ENCODE measurements at regions not wholly inside any gene's neighbourhood (a gene's known extent, or its start where the extent isn't known, plus 50 kb on each side); places are given as distances from the start of the nearest gene placed in this dataset.
A peak's percentile ranks its signal among the peaks of the same experiment; 100 is the strongest.

DNA sequence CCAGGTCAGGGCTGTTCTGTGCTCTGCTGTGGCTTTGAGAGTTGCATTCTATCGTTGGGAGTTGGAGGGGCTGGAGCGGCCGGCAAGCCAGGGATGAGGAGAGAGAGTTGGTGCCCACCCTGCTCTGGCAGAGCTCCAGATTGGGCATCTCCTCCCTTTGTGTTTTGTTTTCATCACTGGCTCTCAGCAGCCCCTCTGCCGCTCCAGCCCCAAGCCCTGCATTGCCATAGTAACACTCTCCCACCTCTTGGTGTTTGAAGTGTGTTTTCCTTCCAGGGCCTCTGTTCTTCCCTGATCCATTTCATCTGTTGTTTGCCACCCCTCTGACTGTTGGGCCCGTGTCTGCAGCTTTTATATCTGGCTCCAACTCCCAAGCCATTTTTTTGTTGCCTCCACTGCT lies 152.7 kb downstream of the URB2 start:
- no peaks in the 10 kb centered on the region for H3K36me3 ChIP-seq (ENCODE audit: control insufficient read depth in 2 of 2, extremely low read depth in 1 of 2, insufficient read depth in 2 of 2, low read length in 2 of 2)
- FAIRE-seq (no peak), DNase-seq (ENCODE audit: low read depth, low spot score) (no peak)
- H4K20me1 ChIP-seq (ENCODE audit: control insufficient read depth, extremely low read depth, insufficient read depth, low read length) = no peaks in the 10 kb centered on the region
- no peaks in the 10 kb centered on the region for H3K79me2 ChIP-seq (ENCODE audit: control insufficient read depth, insufficient read depth, low read length)
- H3K9me3 ChIP-seq (ENCODE audit: control insufficient read depth, low read depth, low read length) = no peaks in the 10 kb centered on the region
- no peaks in the 10 kb centered on the region for H3K4me1 ChIP-seq (ENCODE audit: control insufficient read depth, extremely low read depth, insufficient read depth, low read length)
- no peak overlapping the region for H3K27ac ChIP-seq (ENCODE audit: control insufficient read depth, insufficient read depth, low read length)
- peaks cover 22% of the 10 kb centered on the region for H3K27me3 ChIP-seq (ENCODE audit: control insufficient read depth, extremely low read depth, insufficient read depth, low read length)
- no peak overlapping the region for H3K4me3 ChIP-seq (ENCODE audit: control insufficient read depth in 2 of 3, extremely low read depth in 1 of 3, insufficient read depth in 2 of 3, low read depth in 1 of 3, low read length in 3 of 3)
- no peaks in the 10 kb centered on the region for H3K9me1 ChIP-seq (ENCODE audit: control insufficient read depth, extremely low read depth, insufficient read depth, low read length)
- no peak overlapping the region for H3K9ac ChIP-seq (ENCODE audit: control insufficient read depth, extremely low read depth, insufficient read depth, low read length)
- dilution Hi-C loops (cut with MboI; ENCODE audit: extremely low pct_ligation_motif_present, low sequenced_read_pairs) = no loop called here
- no peak overlapping the region for H3K4me2 ChIP-seq (ENCODE audit: control insufficient read depth, extremely low read depth, insufficient read depth, low read depth, low read length)
- TF ChIP-seq, protein P1, sequence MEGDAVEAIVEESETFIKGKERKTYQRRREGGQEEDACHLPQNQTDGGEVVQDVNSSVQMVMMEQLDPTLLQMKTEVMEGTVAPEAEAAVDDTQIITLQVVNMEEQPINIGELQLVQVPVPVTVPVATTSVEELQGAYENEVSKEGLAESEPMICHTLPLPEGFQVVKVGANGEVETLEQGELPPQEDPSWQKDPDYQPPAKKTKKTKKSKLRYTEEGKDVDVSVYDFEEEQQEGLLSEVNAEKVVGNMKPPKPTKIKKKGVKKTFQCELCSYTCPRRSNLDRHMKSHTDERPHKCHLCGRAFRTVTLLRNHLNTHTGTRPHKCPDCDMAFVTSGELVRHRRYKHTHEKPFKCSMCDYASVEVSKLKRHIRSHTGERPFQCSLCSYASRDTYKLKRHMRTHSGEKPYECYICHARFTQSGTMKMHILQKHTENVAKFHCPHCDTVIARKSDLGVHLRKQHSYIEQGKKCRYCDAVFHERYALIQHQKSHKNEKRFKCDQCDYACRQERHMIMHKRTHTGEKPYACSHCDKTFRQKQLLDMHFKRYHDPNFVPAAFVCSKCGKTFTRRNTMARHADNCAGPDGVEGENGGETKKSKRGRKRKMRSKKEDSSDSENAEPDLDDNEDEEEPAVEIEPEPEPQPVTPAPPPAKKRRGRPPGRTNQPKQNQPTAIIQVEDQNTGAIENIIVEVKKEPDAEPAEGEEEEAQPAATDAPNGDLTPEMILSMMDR (optimal IDR thresholded peaks at IDR 0.05 in 1 of 3, IDR thresholded peaks at IDR 0.05 in 1 of 3, conservative IDR thresholded peaks at IDR 0.05 in 1 of 3; ENCODE audit: extremely low read depth in 1 of 3, insufficient read depth in 2 of 3, low read length in 3 of 3) = no peak
- TF ChIP-seq EZH2 (IDR thresholded peaks at IDR 0.05; ENCODE audit: low read length) = no peak
- no peak overlapping the region for H2AFZ ChIP-seq (ENCODE audit: control insufficient read depth, low read length)

DNA sequence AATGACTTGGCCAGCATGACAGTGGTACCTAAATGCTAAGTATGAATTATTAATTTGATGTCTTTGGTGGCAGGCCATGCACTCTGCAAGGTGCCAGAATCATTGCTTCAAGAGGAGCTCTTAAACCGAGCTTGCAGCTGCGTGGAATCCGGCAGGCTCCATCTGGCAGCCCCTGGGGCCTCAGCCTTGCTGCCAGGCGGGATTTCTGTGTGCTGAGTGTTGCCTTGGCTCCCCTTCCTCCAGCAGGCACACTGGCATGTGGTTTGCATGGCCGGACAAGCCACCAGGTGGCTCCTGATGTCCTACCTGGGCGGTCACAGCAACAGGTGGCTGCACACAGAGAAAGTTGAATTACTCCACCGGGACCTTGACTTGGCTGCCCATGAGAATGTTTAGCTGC lies 155.4 kb downstream of the URB2 start:
- Histone ChIP-seq H3K4me1 (ENCODE audit: control insufficient read depth, extremely low read depth, insufficient read depth, low read length) (no peaks in the 10 kb centered on the region), H3K9me1 (ENCODE audit: control insufficient read depth, extremely low read depth, insufficient read depth, low read length) (no peaks in the 10 kb centered on the region), H3K4me3 (ENCODE audit: control insufficient read depth in 2 of 3, extremely low read depth in 1 of 3, insufficient read depth in 2 of 3, low read depth in 1 of 3, low read length in 3 of 3) (no peak overlapping the region), H3K4me2 (ENCODE audit: control insufficient read depth, extremely low read depth, insufficient read depth, low read depth, low read length) (no peak overlapping the region), H2AFZ (ENCODE audit: control insufficient read depth, low read length) (no peak overlapping the region), H3K27me3 (ENCODE audit: control insufficient read depth, extremely low read depth, insufficient read depth, low read length) (peaks cover 19% of the 10 kb centered on the region), H3K36me3 (ENCODE audit: control insufficient read depth in 2 of 2, extremely low read depth in 1 of 2, insufficient read depth in 2 of 2, low read length in 2 of 2) (no peaks in the 10 kb centered on the region), H4K20me1 (ENCODE audit: control insufficient read depth, extremely low read depth, insufficient read depth, low read length) (no peaks in the 10 kb centered on the region), H3K79me2 (ENCODE audit: control insufficient read depth, insufficient read depth, low read length) (no peaks in the 10 kb centered on the region), H3K27ac (ENCODE audit: control insufficient read depth, insufficient read depth, low read length) (no peak overlapping the region), H3K9me3 (ENCODE audit: control insufficient read depth, low read depth, low read length) (no peaks in the 10 kb centered on the region), H3K9ac (ENCODE audit: control insufficient read depth, extremely low read depth, insufficient read depth, low read length) (no peak overlapping the region)
- FAIRE-seq = no peak
- DNase-seq (ENCODE audit: low read depth, low spot score) = no peak
- no peak for TF ChIP-seq EZH2 (IDR thresholded peaks at IDR 0.05; ENCODE audit: low read length)
- TF ChIP-seq, protein P1 (optimal IDR thresholded peaks at IDR 0.05 in 1 of 3, IDR thresholded peaks at IDR 0.05 in 1 of 3, conservative IDR thresholded peaks at IDR 0.05 in 1 of 3; ENCODE audit: extremely low read depth in 1 of 3, insufficient read depth in 2 of 3, low read length in 3 of 3) = peak in 2 of 3 experiments; percentile 53 to 56
- dilution Hi-C loops (cut with MboI; ENCODE audit: extremely low pct_ligation_motif_present, low sequenced_read_pairs) = no loop called here

All from keratinocyte (primary cell).